AG04449 (cell line): ENCODE measurements at regions not wholly inside any gene's neighbourhood (a gene's known extent, or its start where the extent isn't known, plus 50 kb on each side); places are given as distances from the start of the nearest gene placed in this dataset.

Source experiments
- CTCF ChIA-PET: fragments of 350-600 bp; formaldehyde crosslinking; extraction: SDS; loops from one replicate; lab custom pipeline; 2021; ENCODE audit warnings: antibody characterized with exemption; lab: Yijun Ruan, JAX
- POLR2A ChIA-PET: fragments of 400-600, 350-600 bp; formaldehyde crosslinking; extraction: SDS; loops from one replicate; lab custom pipeline; 2020; ENCODE audit warnings: antibody characterized with exemption, inconsistent platforms; lab: Yijun Ruan, JAX
- DNase-seq: peaks from one replicate; pipeline ENCODE4 v3.0.0-alpha.2; 2010; ENCODE audit warnings: low read depth, low spot score
- H3K4me3 ChIP-seq: 2 replicates; pipeline ENCODE4 v1.5.1; 2011; ENCODE audit warnings: low read depth, mild to moderate bottlenecking, control low read depth, low read length
- TF ChIP-seq, protein P1 (sequence below): IDR thresholded peaks from one replicate; pipeline ENCODE4 v1.5.1; 2011; ENCODE audit warnings: mild to moderate bottlenecking, moderate library complexity, low read length, control low read depth, inconsistent platforms; ENCODE audit not compliant: insufficient read depth; ENCODE audit errors: missing control alignments

DNA sequence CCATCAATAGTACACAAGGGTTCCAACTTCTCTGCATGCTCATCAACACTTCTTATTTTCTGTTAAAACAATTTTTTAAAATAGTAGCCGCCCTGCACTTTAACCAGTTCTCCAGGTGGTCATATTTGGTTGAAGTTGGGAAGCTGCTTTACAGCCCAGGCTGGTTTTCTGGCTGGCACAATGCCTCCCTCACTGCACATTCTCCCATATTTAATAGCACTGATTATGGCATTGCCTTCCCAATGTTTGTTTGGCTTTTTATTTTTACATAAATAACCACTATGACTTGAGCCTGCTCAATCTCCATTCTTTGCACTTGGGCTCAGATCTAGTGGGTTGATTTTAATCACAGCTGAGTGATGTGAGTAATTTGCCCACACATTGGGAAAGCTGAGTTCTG lies 111.9 kb upstream of the MAP4K3 start:
- no peak overlapping the region for H3K4me3 ChIP-seq
- CTCF ChIA-PET, result no interaction called here
- POLR2A ChIA-PET, result no interaction called here
- no peak for DNase-seq
- TF ChIP-seq, protein P1, sequence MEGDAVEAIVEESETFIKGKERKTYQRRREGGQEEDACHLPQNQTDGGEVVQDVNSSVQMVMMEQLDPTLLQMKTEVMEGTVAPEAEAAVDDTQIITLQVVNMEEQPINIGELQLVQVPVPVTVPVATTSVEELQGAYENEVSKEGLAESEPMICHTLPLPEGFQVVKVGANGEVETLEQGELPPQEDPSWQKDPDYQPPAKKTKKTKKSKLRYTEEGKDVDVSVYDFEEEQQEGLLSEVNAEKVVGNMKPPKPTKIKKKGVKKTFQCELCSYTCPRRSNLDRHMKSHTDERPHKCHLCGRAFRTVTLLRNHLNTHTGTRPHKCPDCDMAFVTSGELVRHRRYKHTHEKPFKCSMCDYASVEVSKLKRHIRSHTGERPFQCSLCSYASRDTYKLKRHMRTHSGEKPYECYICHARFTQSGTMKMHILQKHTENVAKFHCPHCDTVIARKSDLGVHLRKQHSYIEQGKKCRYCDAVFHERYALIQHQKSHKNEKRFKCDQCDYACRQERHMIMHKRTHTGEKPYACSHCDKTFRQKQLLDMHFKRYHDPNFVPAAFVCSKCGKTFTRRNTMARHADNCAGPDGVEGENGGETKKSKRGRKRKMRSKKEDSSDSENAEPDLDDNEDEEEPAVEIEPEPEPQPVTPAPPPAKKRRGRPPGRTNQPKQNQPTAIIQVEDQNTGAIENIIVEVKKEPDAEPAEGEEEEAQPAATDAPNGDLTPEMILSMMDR, result no peak

DNA sequence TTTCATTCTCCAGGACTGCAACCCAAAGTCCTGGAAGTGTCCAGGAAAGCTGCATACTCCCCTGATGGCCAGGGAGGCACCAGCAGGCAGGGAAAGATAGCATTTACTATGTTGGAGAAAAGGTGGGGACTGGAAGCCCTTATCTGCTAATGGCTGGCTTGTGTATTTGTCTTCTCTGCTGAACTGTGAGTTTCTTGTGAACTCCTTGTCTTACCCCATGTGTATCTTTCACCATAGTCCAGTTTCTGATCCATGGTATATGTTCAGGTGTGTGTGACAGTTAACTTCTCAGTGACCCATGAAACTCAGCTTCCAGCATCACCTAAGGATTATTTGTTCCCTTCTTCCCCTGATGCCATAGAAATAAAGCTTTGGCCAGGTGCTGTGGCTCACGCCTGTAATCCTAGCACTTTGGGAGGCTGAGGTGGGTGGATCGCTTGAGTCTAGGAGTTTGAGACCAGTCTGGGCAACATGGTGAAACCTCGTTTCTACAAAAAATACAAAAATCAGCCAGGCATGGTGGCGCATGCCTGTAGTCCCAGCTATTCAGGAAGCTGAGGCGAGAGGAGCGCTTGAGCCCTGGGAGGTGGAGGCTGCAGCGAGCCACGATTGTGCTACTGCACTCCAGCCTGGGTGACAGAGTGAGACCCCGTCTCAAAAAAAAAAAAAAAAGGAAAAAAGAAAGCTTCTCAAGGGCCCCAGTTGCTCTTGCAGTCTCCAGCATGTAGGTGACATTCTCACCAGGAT lies 112.8 kb upstream of the MAP4K3 start:
- POLR2A ChIA-PET, result no interaction called here
- no peak for DNase-seq
- TF ChIP-seq, protein P1, result no peak
- CTCF ChIA-PET, result interaction anchor here (1.1 kb wide), 1 partner anchor 18 kb away, joined by 4 read pairs; no protein-coding TSS in a partner anchor
- no peak overlapping the region for H3K4me3 ChIP-seq

DNA sequence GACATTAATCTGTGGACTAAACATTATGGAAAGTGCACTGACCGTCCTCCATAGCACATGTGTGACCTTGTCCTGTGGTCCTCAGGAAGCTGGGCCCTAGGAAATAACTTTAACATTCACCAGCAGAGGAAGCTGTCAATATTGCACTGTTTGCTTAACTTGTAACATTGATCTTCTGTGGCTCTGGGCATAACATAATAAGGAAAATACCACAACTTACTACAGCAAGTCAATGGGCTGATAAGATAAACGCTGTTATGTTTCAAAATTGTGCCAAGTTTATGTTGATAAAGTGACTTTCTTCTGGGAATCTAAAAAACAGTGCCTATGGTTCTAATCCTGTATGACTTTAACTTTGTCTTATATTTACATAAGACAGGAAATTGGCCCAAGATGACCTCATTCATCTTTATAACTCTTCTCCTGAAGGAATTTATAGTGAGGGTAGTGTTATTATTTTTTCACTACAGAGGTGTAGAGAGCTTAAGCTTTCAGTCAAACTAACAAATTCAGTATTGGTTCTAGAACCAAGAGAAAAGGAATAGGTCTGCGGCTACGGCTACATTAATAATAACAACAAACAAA lies 113.7 kb upstream of the MAP4K3 start:
- TF ChIP-seq, protein P1, result no peak
- DNase-seq, result no peak
- CTCF ChIA-PET, result no interaction called here
- H3K4me3 ChIP-seq, result no peak overlapping the region
- POLR2A ChIA-PET, result no interaction called here

DNA sequence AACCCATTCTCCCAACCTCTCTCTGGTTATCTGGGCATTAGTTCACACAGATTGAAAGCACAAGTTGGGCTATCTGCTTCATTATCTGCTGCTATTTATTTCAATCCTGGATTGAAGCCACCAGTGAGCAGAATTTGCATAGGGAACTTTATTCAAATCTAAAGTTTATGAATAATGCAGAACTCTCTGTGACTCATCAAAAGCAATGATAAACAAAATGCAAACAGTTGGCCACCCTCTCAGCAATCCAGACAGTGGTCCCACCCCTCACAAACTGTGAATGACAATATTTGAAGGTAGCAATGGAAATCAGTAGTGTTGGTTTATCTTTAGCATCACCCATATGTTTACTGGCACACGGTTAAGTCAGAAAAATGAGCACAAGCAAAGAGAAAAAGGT lies 106.8 kb upstream of the TMEM178A start:
- DNase-seq, result no peak
- TF ChIP-seq, protein P1, result no peak
- ChIA-PET CTCF (no interaction called here), POLR2A (no interaction called here)
- no peak overlapping the region for H3K4me3 ChIP-seq

DNA sequence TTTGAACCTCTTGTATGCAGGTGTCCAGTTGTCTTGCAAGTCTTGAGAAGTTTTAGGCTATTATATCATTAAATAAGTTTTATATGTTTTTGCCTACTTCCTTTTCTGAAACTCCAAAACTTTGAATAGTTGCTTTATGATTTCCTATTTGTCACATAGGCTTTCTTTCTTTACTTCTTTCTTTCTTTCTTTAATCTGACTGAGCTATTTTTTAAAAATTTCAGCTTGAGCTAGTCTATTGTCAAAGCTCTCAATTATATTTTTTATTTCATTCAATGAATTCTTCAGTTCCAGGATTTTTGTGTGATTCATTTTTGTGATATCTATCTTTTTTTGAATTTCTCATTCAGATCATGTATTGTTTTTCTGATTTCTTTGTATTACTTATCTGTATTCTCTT lies 102.1 kb upstream of the TMEM178A start:
- POLR2A ChIA-PET, result no interaction called here
- TF ChIP-seq, protein P1, result no peak
- DNase-seq, result no peak
- H3K4me3 ChIP-seq, result no peak overlapping the region
- CTCF ChIA-PET, result no interaction called here

DNA sequence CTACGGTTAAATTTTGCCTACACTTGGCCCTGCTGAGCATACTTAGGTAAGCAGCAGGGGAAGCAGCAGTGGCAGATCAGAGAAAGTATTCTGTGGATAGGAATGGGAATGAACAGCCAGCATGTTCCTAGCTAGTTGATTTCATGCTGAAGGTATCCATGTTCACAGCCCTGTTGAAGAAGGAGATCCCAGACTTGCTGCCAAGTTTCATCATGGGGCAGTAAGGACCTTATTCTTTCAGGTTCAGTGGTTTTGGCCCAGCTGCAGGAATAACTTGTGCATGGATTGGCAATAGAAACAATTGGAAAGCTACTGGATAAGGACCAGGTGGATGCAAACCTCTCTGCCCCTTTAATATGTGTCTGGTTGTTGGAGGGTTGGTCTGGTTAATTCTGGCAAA lies 98.2 kb upstream of the TMEM178A start:
- ChIA-PET POLR2A (interaction anchor here (1.1 kb wide), 1 partner anchor 43 kb away, joined by 3 read pairs; no protein-coding TSS in a partner anchor), CTCF (interaction anchor here (0.9 to 2.2 kb wide), 3 partner anchors 18 to 188 kb away, joined by 3 to 7 read pairs (median 4); no protein-coding TSS in a partner anchor)

More for the DNA sequence above, 98.2 kb upstream of the TMEM178A start:
- H3K4me3 ChIP-seq, result no peak overlapping the region
- TF ChIP-seq, protein P1, result no peak
- no peak for DNase-seq
